NCI-H1694 treated with DMSO at 0.1 percent for 48 hours (cell line): ENCODE measurements at regions not wholly inside any gene's neighbourhood (a gene's known extent, or its start where the extent isn't known, plus 50 kb on each side); places are given as distances from the start of the nearest gene placed in this dataset.

Experiments
- DNase-seq: peaks from one replicate; lab custom pipeline; 2025; lab: John Stamatoyannopoulos, UW

- no peak for DNase-seq
These were observed 57.5 kb downstream of the RPL27A start for GRCh38 chr11:8740129-8740528.

GRCh38 chr11:8744423-8744822 lies 61.8 kb downstream of the RPL27A start:
- no peak for DNase-seq

GRCh38 chr11:8745431-8746253 lies 63.0 kb downstream of the RPL27A start:
- no peak for DNase-seq

- DNase-seq: no peak
These were observed 63.9 kb downstream of the RPL27A start for GRCh38 chr11:8746331-8746974.

GRCh38 chr11:8747173-8747572 lies 64.6 kb downstream of the RPL27A start:
- no peak for DNase-seq

- no peak for DNase-seq
These were observed 65.7 kb downstream of the RPL27A start for GRCh38 chr11:8748317-8748716.

- DNase-seq: no peak
These were observed 66.6 kb downstream of the RPL27A start for GRCh38 chr11:8749202-8749601.

- no peak for DNase-seq
These were observed 71.6 kb downstream of the RPL27A start for GRCh38 chr11:8754241-8754640.

GRCh38 chr11:8756201-8756600 lies 73.6 kb downstream of the RPL27A start:
- no peak for DNase-seq

- no peak for DNase-seq
These were observed 74.5 kb downstream of the RPL27A start for GRCh38 chr11:8757047-8757446.

GRCh38 chr11:8757533-8757932 lies 74.9 kb downstream of the RPL27A start:
- DNase-seq: no peak

GRCh38 chr11:8758619-8759169 lies 76.1 kb downstream of the RPL27A start:
- no peak for DNase-seq

- no peak for DNase-seq
These were observed 77.0 kb downstream of the RPL27A start for GRCh38 chr11:8759634-8760033.

GRCh38 chr11:8760896-8761295 lies 78.3 kb downstream of the RPL27A start:
- peak; percentile 12 for DNase-seq

- DNase-seq: no peak
These were observed 80.6 kb downstream of the RPL27A start for GRCh38 chr11:8763070-8763685.

- DNase-seq: no peak
These were observed 82.7 kb downstream of the RPL27A start for GRCh38 chr11:8765294-8765693.

GRCh38 chr11:8766043-8766987 lies 83.7 kb downstream of the RPL27A start:
- no peak for DNase-seq

GRCh38 chr11:8766988-8767374 lies 84.4 kb downstream of the RPL27A start:
- DNase-seq: no peak

GRCh38 chr11:8767466-8768142 lies 85.0 kb downstream of the RPL27A start:
- no peak for DNase-seq

GRCh38 chr11:8768625-8769333 lies 86.2 kb downstream of the RPL27A start:
- no peak for DNase-seq
